AG10803 (cell line): ENCODE measurements at regions not wholly inside any gene's neighbourhood (a gene's known extent, or its start where the extent isn't known, plus 50 kb on each side); places are given as distances from the start of the nearest gene placed in this dataset.
"Not testable (repeated sequence)": the region's sequence is repeated elsewhere in the genome, so short reads cannot be mapped to it uniquely, and the experiment has no call there.

ENCODE experiments used
- DNase-seq: peaks from one replicate; pipeline ENCODE4 v3.0.0; 2010; ENCODE audit warnings: low read depth
- H3K4me3 ChIP-seq: 2 replicates; pipeline ENCODE4 v1.5.1; 2011; ENCODE audit warnings: mild to moderate bottlenecking, low read length, control low read depth
- TF ChIP-seq, protein P1 (sequence below): conservative IDR thresholded peaks from 2 replicates; pipeline ENCODE4 v1.5.1; 2011; ENCODE audit warnings: mild to moderate bottlenecking, low read length, control low read depth, inconsistent platforms

DNA sequence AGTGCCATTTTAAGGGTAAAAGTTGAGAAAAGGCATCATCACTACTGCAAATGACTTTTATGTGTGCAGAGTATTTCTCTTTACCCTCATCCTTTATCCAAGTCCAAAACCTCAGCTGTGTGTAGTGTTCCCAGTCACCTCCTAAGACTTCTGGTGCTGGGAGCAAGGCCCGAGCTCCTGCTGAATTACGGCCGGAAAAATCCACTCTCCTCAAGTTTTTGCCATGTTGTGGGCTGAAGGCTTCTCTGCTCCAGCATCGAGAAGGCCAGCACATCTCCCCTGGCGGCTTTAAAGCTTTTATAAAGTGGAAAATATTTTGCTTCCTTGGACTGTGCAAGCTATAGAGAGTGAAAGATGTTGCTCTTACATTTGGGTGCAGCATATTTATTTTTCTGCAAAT lies 153.2 kb upstream of the THBS2 start:
- TF ChIP-seq, protein P1, sequence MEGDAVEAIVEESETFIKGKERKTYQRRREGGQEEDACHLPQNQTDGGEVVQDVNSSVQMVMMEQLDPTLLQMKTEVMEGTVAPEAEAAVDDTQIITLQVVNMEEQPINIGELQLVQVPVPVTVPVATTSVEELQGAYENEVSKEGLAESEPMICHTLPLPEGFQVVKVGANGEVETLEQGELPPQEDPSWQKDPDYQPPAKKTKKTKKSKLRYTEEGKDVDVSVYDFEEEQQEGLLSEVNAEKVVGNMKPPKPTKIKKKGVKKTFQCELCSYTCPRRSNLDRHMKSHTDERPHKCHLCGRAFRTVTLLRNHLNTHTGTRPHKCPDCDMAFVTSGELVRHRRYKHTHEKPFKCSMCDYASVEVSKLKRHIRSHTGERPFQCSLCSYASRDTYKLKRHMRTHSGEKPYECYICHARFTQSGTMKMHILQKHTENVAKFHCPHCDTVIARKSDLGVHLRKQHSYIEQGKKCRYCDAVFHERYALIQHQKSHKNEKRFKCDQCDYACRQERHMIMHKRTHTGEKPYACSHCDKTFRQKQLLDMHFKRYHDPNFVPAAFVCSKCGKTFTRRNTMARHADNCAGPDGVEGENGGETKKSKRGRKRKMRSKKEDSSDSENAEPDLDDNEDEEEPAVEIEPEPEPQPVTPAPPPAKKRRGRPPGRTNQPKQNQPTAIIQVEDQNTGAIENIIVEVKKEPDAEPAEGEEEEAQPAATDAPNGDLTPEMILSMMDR: no peak
- H3K4me3 ChIP-seq: no peak overlapping the region
- DNase-seq: no peak

DNA sequence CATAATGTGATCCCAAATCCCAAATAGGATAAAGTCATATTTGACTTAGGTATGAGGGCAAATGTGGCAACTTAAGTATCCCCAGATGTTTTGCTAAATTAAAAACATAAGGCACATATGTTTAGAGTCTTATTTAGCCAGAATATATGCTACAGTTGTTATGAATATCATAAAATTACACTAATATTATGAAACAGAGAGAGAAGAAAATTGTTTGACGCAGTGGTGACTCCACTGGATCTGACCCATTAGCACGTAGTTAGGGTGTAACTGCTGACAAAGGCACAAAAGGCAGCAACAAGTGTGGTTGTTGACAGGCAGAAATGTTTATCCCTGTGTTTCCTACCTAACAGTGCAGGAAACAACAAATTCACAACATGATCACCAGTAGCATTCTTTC lies 152.4 kb upstream of the THBS2 start:
- DNase-seq: no peak
- TF ChIP-seq, protein P1: no peak
- H3K4me3 ChIP-seq: no peak overlapping the region

DNA sequence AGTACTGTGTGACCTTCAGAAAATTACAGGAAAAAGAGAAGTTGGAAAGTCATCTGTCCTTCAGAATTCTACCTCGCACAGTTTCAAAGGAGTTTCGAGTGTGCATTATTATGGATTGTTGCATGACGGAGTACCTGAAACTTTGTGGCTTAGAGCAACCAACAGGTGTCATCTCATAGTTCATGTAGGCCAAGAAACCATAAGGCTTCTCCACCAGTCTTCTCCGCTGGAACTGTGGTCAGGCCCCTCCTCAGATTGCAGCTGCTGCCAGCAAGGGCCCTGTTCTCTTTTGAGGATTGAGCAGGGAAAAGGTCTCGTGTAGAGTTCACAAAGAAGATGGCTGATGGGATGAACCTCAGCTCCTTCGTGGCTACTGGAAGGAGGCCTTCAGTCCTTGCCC lies 151.2 kb upstream of the THBS2 start:
- no peak for DNase-seq
- H3K4me3 ChIP-seq: no peak overlapping the region
- TF ChIP-seq, protein P1: no peak

- DNase-seq: peak; percentile 58
- TF ChIP-seq, protein P1: no peak
- no peak overlapping the region for H3K4me3 ChIP-seq
These were observed 144.9 kb upstream of the THBS2 start for GRCh38 chr6:169398342-169399105.

- H3K4me3 ChIP-seq: no peak overlapping the region
- DNase-seq: no peak
These were observed 144.0 kb upstream of the THBS2 start for GRCh38 chr6:169397684-169398083.

GRCh38 chr6:169396554-169397163 lies 143.0 kb upstream of the THBS2 start:
- TF ChIP-seq, protein P1: no peak
- no peak overlapping the region for H3K4me3 ChIP-seq
- DNase-seq: no peak

More at GRCh38 chr6:169397684-169398083, 144.0 kb upstream of the THBS2 start:
- TF ChIP-seq, protein P1: no peak

- DNase-seq, H3K4me3 ChIP-seq: not testable (repeated sequence)
These were observed 142.4 kb upstream of the THBS2 start for GRCh38 chr6:169396009-169396539.
